Body of pancreas (tissue), 4 donors: ENCODE measurements at regions not wholly inside any gene's neighbourhood (a gene's known extent, or its start where the extent isn't known, plus 50 kb on each side); places are given as distances from the start of the nearest gene placed in this dataset.

Experiments
- POLR2A ChIP-seq, 3 donors: fragments of 450-650 bp; IDR thresholded peaks; one replicate each; pipeline ENCODE4 v1.6.1; 2016; ENCODE audit warnings: antibody characterized with exemption in 3 of 3, mild to moderate bottlenecking in 2 of 3
- TF ChIP-seq, protein P1 (sequence below), 7 experiments: fragments of 450-650 bp in 4 of 7; fragments of 200-600 bp in 3 of 7; sonication (generic) in 3 of 7; IDR thresholded peaks; one replicate each; pipeline ENCODE4 v1.5.1; 2016 to 2019; ENCODE audit warnings: antibody characterized with exemption in 7 of 7

DNA sequence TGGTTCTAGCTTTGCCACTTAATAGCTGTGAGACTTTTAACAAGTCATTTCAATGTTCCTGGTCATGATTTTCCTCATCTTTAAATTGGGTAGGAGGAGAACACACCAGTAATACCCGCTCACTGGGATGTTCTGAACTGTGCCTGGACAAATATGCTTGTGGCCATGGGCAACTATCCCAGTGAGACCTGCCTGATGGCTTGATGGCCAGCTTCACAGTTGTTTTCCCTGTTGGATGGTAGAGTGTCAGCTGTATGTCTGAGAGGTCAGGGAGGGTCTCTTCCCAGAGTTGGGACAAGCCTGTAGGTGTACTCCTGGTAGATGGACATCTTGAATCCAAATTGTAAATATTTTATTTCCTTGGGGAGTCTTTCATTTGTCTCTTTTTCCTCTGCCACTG lies 92.5 kb upstream of the PFN2 start:
- TF ChIP-seq, protein P1, sequence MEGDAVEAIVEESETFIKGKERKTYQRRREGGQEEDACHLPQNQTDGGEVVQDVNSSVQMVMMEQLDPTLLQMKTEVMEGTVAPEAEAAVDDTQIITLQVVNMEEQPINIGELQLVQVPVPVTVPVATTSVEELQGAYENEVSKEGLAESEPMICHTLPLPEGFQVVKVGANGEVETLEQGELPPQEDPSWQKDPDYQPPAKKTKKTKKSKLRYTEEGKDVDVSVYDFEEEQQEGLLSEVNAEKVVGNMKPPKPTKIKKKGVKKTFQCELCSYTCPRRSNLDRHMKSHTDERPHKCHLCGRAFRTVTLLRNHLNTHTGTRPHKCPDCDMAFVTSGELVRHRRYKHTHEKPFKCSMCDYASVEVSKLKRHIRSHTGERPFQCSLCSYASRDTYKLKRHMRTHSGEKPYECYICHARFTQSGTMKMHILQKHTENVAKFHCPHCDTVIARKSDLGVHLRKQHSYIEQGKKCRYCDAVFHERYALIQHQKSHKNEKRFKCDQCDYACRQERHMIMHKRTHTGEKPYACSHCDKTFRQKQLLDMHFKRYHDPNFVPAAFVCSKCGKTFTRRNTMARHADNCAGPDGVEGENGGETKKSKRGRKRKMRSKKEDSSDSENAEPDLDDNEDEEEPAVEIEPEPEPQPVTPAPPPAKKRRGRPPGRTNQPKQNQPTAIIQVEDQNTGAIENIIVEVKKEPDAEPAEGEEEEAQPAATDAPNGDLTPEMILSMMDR (IDR thresholded peaks at IDR 0.05) = no peak
- TF ChIP-seq POLR2A (IDR thresholded peaks at IDR 0.05) = no peak
